KOPT-K1 (cell line): ENCODE measurements at regions not wholly inside any gene's neighbourhood (a gene's known extent, or its start where the extent isn't known, plus 50 kb on each side); places are given as distances from the start of the nearest gene placed in this dataset.

Experiments
- H3K27ac ChIP-seq: fragments of 200-600 bp; sonication (generic); 2 replicates; pipeline ENCODE4 v1.5.1; 2016; ENCODE audit warnings: antibody characterized with exemption, mild to moderate bottlenecking, low read depth, low read length; ENCODE audit not compliant: poor library complexity, severe bottlenecking
- H3K36me3 ChIP-seq: fragments of 200-600 bp; sonication (generic); 2 replicates; pipeline ENCODE4 v1.5.1; 2017; ENCODE audit warnings: antibody characterized with exemption, mild to moderate bottlenecking, low read length, moderate library complexity; ENCODE audit not compliant: insufficient read depth
- H3K9me3 ChIP-seq: fragments of 200-600 bp; sonication (generic); 2 replicates; pipeline ENCODE4 v1.5.1; 2017; ENCODE audit warnings: antibody characterized with exemption, low read length, mild to moderate bottlenecking; ENCODE audit not compliant: insufficient read depth, poor library complexity, severe bottlenecking

- H3K36me3 ChIP-seq = no peaks in the 10 kb centered on the region
- H3K27ac ChIP-seq = no peak overlapping the region
- H3K9me3 ChIP-seq = no peaks in the 10 kb centered on the region
Observed at GRCh38 chr14:71214241-71214640, 307.0 kb downstream of the PCNX1 start.

GRCh38 chr14:71220462-71220861 is 313.2 kb downstream of the PCNX1 start:
- no peaks in the 10 kb centered on the region for H3K9me3 ChIP-seq
- no peaks in the 10 kb centered on the region for H3K36me3 ChIP-seq
- no peak overlapping the region for H3K27ac ChIP-seq

GRCh38 chr14:71221119-71221518 is 313.9 kb downstream of the PCNX1 start:
- Histone ChIP-seq H3K9me3 (no peaks in the 10 kb centered on the region), H3K36me3 (no peaks in the 10 kb centered on the region), H3K27ac (no peak overlapping the region)

- Histone ChIP-seq H3K9me3 (no peaks in the 10 kb centered on the region), H3K36me3 (no peaks in the 10 kb centered on the region), H3K27ac (no peak overlapping the region)
Observed at GRCh38 chr14:71225113-71225512, 317.9 kb downstream of the PCNX1 start.

GRCh38 chr14:71228711-71229110 is 321.5 kb downstream of the PCNX1 start:
- H3K36me3 ChIP-seq = no peaks in the 10 kb centered on the region
- H3K27ac ChIP-seq = no peak overlapping the region
- no peaks in the 10 kb centered on the region for H3K9me3 ChIP-seq

- Histone ChIP-seq H3K27ac (no peak overlapping the region), H3K9me3 (no peaks in the 10 kb centered on the region), H3K36me3 (no peaks in the 10 kb centered on the region)
Observed at GRCh38 chr14:71229875-71230274, 322.6 kb downstream of the PCNX1 start.

GRCh38 chr14:71230897-71231296 is 323.6 kb downstream of the PCNX1 start:
- Histone ChIP-seq H3K9me3 (no peaks in the 10 kb centered on the region), H3K36me3 (no peaks in the 10 kb centered on the region), H3K27ac (no peak overlapping the region)

- Histone ChIP-seq H3K27ac (no peak overlapping the region), H3K9me3 (no peaks in the 10 kb centered on the region), H3K36me3 (no peaks in the 10 kb centered on the region)
Observed at GRCh38 chr14:71231521-71232393, 324.5 kb downstream of the PCNX1 start.

- no peaks in the 10 kb centered on the region for H3K9me3 ChIP-seq
- H3K36me3 ChIP-seq = no peaks in the 10 kb centered on the region
- no peak overlapping the region for H3K27ac ChIP-seq
Observed at GRCh38 chr14:71232506-71232905, 325.2 kb downstream of the PCNX1 start.

GRCh38 chr14:71235875-71236274 is 328.6 kb downstream of the PCNX1 start:
- Histone ChIP-seq H3K27ac (no peak overlapping the region), H3K36me3 (no peaks in the 10 kb centered on the region), H3K9me3 (no peaks in the 10 kb centered on the region)

GRCh38 chr14:71236487-71236886 is 329.2 kb downstream of the PCNX1 start:
- H3K9me3 ChIP-seq = no peaks in the 10 kb centered on the region
- no peak overlapping the region for H3K27ac ChIP-seq

GRCh38 chr14:71237556-71237955 is 330.3 kb downstream of the PCNX1 start:
- Histone ChIP-seq H3K9me3 (no peaks in the 10 kb centered on the region), H3K27ac (no peak overlapping the region), H3K36me3 (no peaks in the 10 kb centered on the region)

More at GRCh38 chr14:71236487-71236886, 329.2 kb downstream of the PCNX1 start:
- no peaks in the 10 kb centered on the region for H3K36me3 ChIP-seq

- no peak overlapping the region for H3K27ac ChIP-seq
- H3K36me3 ChIP-seq = no peaks in the 10 kb centered on the region
- no peaks in the 10 kb centered on the region for H3K9me3 ChIP-seq
Observed at GRCh38 chr14:71238835-71239234, 331.6 kb downstream of the PCNX1 start.

GRCh38 chr14:71240171-71240570 is 332.9 kb downstream of the PCNX1 start:
- Histone ChIP-seq H3K36me3 (no peaks in the 10 kb centered on the region), H3K27ac (no peak overlapping the region), H3K9me3 (no peaks in the 10 kb centered on the region)

GRCh38 chr14:71240866-71241520 is 333.7 kb downstream of the PCNX1 start:
- H3K27ac ChIP-seq = no peak overlapping the region
- no peaks in the 10 kb centered on the region for H3K36me3 ChIP-seq
- peaks cover 2% of the 10 kb centered on the region for H3K9me3 ChIP-seq
